Skin epidermis (tissue), 12 donors: ENCODE measurements at regions not wholly inside any gene's neighbourhood (a gene's known extent, or its start where the extent isn't known, plus 50 kb on each side); places are given as distances from the start of the nearest gene placed in this dataset.

Experiments
- H3K27ac ChIP-seq, 21 experiments: fragments of 200-600 bp; sonication (generic) in 11 of 21; one replicate each; pipeline ENCODE4 v1.5.0; 2020; ENCODE audit warnings: mild to moderate bottlenecking in 3 of 21, inconsistent platforms in 2 of 21, moderate library complexity in 2 of 21
- H3K4me3 ChIP-seq, 7 experiments: fragments of 200-600 bp; sonication (generic) in 2 of 7; one replicate each; pipeline ENCODE4 v1.5.0; 2020; ENCODE audit warnings: inconsistent platforms in 2 of 7, mild to moderate bottlenecking in 2 of 7, moderate library complexity in 1 of 7

DNA sequence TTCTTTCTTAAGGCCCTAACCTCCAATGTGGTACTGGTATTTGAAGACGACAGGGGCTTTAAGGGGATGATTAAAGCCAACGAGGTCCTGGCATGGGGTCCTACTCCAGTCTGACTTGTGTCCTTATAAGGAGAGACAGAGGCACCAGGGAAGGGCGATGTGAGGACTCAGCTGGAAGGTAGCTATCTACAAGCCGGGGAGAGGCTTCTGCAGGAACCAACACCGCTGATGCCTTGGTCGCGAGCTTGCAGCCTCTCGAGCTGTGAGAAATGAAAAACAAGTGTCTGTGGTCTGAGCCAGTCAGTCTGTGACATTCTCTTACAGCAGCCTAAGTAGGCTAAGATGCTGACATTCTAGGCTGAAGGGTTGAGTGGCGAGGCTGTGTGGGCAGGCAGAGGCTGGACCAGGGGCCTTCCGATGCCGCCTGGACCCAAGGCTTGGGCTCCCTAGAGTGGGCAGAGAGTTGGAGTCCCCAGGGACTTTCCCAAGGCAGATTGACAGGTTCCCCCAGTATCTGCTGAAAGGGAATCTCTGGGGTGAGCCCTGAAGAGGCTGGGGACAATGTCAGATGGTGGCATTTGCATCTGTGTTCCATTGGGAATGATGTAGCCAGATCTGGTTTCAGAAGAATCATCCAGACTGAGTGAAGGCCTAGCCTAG is 322.9 kb upstream of the HS6ST1 start:
- no peak overlapping the region for H3K27ac ChIP-seq
- H3K4me3 ChIP-seq: no peak overlapping the region

DNA sequence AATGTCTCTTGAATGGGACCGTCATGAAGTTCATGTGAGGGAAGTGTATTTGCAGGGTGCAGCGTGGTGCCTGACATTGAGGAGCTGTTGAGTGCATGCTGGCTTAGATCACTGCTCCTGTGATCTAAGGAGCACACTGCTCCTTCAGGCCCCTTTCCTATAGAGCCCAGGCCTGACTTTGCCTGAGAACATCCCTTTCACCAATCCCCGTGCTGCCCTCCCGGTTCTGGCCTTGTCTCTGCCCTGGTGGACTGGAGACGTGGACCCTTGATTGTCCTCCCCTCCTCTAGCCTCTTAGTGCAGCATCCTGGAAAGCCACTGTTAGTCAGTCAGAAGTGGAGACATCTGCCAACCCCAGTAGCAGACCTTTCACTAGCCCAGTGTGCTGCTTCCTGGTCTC is 323.6 kb upstream of the HS6ST1 start:
- H3K27ac ChIP-seq: no peak overlapping the region

GRCh38 chr2:128642821-128643220 is 324.2 kb upstream of the HS6ST1 start:
- Histone ChIP-seq H3K4me3 (no peak overlapping the region), H3K27ac (no peak overlapping the region)

More for the DNA sequence above, 323.6 kb upstream of the HS6ST1 start:
- no peak overlapping the region for H3K4me3 ChIP-seq

DNA sequence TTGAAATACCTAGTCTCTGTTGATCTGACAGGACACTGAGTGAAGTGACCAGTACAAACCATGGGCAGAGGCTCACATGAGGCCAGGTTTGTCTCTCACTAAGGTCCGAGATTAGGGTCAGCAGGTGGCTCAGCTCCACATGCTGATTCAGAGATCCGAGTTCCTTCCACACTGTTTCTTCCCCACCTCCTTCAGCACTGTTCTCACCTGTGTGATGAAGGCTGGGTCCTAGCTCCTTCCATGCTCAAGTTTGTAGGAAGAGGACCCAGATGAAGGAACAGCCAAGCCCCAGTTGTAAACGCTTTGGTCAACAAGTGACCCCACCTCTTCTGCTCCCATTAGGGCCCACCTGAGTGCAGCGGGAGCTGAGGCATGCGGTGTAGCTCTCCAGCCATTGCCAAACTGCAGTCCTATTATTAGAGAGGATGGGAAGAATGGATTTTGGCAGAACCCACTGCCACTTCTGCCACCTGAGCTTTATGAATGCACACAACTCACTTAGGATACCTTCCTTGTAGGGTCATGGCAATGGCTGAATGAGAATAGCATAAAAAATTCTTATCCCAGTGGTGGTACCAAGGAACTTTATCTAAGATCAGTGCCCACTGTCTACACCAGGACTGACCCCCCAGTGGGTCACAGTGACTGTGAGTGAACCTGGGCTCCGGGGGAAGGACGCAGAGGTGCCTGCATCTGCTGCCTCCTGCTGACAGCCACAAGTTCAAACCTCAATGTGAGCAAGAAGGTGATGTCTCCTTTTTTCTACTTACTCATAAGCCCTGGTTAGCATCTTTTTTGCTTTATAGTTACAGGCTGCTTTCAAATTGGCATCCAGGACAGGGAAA is 324.8 kb upstream of the HS6ST1 start:
- Histone ChIP-seq H3K4me3 (no peak overlapping the region), H3K27ac (no peak overlapping the region)

- no peak overlapping the region for H3K4me3 ChIP-seq
- H3K27ac ChIP-seq: no peak overlapping the region
Observed at GRCh38 chr2:128644156-128644555, 325.5 kb upstream of the HS6ST1 start.

GRCh38 chr2:128644718-128645256 is 326.1 kb upstream of the HS6ST1 start:
- Histone ChIP-seq H3K27ac (no peak overlapping the region), H3K4me3 (no peak overlapping the region)

DNA sequence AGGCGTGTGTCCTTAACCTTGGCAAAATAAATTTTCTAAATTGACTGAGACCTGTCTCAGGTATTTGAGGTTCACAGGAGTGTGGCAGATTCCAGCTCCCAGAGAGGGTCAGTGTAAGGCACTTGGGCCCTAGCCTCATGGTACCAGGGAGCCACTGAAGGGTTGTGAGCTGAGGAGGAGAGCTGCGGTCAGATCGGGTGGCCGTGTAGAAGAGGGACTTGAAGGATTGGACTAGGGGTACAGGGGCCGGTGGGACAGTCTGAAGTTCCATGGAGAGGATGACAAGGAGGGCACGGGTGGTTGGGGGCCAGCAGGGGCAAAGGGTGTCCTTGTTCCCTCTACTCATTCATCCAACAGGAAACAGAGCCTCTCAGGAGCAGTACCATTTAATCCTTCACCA is 327.0 kb upstream of the HS6ST1 start:
- Histone ChIP-seq H3K27ac (no peak overlapping the region), H3K4me3 (no peak overlapping the region)

DNA sequence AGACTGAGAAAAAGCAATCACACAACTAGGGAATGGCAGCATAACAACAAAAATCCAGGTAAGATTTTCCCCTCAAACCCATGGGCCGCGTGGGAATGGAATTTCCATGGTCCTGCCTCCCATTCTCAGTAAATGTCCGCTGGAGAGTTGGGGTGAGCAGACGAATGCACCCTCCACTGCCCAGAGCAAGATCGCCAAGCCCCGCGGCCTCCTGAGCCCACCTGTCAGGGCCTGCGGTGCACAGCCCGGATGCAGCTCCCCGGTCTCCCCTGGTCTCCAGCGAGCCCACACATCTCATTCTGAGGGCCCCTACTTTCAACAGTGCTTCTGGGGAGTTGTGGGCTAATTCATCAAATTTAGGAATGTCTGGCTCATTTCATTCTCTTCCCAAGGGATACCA is 327.4 kb upstream of the HS6ST1 start:
- no peak overlapping the region for H3K4me3 ChIP-seq
- H3K27ac ChIP-seq: no peak overlapping the region

DNA sequence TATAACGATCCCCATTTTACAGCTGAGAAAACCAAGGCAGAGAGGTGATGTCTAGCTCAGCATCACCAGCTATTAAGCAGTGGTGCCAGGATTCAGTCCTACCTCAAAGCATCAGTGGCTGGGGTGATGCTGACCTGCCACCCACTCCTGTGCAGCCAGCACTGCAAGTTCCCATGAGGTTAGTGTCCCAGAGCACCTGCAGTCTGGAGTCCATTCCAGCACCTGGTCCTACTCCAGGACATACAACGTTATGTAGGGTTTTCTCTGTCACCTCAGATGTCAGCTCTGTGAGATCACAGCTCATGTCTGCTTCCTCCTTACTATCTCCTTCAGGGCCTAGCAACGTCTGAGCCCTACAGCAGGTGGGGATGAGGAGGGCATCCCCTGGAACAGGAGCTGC is 328.0 kb upstream of the HS6ST1 start:
- H3K27ac ChIP-seq: no peak overlapping the region
- no peak overlapping the region for H3K4me3 ChIP-seq

DNA sequence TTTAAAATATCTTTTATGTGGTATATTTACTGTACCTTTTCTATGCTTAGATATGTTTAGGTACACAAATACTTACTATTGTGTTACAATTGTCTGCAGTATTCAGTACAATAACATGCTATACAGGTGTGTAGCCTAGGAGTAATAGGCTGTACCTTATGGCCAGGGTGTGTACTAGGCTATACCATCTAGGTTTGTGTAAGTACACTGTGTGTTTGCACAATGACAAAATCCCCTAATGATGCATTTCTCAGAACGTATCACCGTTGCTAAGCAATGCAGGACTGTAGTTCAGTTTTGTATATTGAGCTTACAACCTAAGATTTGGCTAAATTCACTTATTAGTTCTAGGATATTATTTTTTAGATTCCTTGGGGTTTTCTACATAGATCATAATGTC is 332.3 kb upstream of the HS6ST1 start:
- Histone ChIP-seq H3K4me3 (no peak overlapping the region), H3K27ac (no peak overlapping the region)

DNA sequence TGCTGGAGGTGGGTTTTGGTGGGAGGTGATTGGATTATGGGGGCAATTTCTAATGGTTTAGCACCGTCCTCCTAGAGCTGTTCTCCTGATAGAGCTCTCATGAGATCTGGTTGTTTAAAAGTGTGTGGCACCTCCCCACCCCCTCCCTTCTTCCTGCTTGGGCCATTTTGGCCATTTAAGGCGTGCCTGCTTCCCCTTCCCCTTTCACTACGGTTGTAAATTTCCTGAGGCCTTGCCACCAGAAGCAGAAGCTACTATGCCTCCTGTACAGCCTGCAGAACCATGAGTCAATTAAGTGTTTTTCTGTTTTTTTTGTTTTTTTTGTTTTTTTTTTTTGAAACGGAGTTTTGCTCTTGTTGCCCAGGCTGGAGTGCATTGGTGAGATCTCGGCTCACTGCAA is 335.7 kb upstream of the HS6ST1 start:
- H3K27ac ChIP-seq: no peak overlapping the region
- H3K4me3 ChIP-seq: no peak overlapping the region

- Histone ChIP-seq H3K27ac (no peak overlapping the region), H3K4me3 (no peak overlapping the region)
Observed at GRCh38 chr2:128660836-128661235, 342.2 kb upstream of the HS6ST1 start.

GRCh38 chr2:128661311-128661710 is 342.6 kb upstream of the HS6ST1 start:
- Histone ChIP-seq H3K27ac (no peak overlapping the region), H3K4me3 (no peak overlapping the region)

DNA sequence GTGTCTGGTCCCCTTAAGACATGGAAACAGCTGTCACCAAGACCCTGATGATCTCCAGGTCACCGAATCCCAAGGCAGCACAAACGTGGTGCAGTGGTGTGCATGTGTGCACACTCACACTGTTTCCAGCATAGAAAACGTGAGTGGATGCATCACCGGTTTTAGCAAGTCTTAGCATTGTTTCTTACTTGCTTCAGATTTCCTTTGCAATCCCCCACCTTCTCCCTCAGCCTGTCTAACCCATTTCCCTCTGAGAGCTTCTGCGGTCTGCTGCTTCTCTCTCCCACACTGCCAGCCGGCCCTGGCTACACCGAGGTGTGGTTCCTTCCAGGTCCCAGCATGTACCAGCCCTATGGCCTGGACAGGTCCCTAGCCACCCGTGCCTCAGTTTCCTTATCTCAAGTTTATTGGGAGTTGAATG is 343.4 kb upstream of the HS6ST1 start:
- H3K27ac ChIP-seq: no peak overlapping the region
- H3K4me3 ChIP-seq: no peak overlapping the region

GRCh38 chr2:128663371-128664050 is 344.8 kb upstream of the HS6ST1 start:
- Histone ChIP-seq H3K4me3 (no peak overlapping the region), H3K27ac (no peak overlapping the region)

DNA sequence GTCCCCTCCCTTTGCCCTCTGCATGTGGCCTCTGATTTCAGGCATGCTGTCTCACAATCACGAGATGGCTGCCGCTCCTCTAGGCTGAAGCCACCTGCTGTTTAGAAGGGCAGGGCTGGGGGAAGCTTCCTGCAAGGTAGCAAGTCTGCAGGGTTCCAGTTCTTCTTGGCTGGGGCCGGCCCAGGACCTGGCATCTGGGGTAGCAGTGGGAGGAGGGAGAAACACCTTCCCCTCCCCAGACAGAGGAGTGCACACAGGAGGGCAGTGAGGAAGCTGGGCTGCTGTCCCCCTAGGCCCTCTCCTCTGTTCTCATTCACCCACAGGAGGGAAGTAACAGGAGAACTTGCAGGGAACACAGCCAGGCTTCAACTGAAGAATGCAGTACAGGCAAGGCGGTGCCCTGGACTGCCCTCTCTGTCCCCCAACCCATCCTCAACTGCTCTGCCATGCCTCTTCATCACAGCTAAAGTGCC is 345.9 kb upstream of the HS6ST1 start:
- no peak overlapping the region for H3K27ac ChIP-seq
- no peak overlapping the region for H3K4me3 ChIP-seq

DNA sequence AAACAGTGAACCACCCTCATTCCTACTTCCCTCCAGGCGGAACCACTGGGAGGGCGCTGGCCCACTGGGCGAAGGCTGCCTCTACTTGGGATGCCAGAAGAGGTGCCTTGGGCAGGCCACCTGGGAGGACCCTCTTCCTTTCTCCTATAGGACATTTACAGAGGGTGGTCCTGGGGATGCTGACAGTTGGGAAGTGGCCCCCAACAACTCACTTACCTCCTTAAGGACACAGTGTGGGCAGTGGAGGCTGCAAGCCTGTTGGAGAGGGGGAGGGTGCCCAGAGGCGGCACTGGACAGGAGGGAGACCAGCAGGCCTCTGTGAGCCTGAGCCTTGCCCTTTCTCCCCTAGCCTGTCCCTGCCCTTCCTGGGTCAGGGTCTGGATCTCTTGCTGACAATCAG is 346.4 kb upstream of the HS6ST1 start:
- Histone ChIP-seq H3K27ac (no peak overlapping the region), H3K4me3 (no peak overlapping the region)

DNA sequence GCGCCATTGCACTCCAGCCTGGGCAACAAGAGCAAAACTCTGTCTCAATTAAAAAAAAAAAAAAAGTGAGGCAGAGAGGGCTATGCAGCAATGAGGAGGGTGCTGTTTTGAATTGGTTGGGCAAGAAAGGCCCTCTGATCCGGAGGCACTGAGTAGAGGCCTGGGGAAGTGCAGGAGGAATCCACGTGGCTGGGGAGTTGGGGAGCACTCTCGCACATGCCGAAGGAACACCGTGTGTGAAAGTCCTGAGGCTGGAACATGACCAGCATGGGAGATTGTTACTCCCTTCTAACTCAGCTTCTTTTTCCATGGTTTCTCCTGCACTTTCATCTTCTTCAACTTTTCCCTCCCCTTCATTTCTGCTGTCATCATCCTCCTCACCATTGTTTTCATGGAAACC is 347.9 kb upstream of the HS6ST1 start:
- no peak overlapping the region for H3K4me3 ChIP-seq
- no peak overlapping the region for H3K27ac ChIP-seq

DNA sequence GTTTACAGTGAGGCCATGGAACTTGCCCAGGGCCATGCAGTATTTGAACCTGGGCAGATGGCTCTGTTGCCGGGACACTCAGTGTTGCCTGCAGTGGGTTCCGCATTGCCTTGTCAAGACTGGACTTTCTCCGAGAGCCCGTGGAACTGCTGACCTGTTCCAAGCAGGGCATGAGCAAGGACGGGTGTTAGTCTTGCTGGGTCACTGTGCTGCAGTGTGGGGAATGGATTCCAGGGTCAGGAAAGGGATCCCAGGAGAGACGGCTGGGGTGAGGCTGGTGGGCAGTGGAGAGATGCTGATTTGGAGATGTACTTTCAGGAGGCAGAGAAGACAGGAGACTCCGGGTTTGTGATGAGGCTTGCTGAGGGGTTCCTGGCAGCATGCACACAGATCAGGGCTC is 348.7 kb upstream of the HS6ST1 start:
- H3K27ac ChIP-seq: no peak overlapping the region
- H3K4me3 ChIP-seq: no peak overlapping the region

DNA sequence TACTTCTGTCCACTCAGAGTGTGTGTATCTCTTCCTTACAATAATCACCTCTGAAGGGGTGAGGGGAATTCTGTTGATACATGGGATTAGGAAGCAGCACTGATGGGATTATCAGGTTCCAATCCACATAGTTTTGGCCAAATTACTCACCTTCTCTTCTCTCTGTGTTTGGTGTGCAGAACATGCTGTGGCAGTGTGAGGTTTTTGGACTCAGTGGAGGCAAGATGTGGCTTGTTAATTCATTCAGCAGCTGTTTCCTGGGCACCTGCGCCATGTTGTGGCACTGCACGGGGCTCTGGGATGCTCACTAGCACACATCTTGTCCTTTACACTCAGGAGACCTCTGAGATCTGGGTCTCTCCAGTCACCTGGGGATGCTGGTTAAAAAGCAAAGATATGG is 350.3 kb upstream of the HS6ST1 start:
- Histone ChIP-seq H3K4me3 (no peak overlapping the region), H3K27ac (no peak overlapping the region)

DNA sequence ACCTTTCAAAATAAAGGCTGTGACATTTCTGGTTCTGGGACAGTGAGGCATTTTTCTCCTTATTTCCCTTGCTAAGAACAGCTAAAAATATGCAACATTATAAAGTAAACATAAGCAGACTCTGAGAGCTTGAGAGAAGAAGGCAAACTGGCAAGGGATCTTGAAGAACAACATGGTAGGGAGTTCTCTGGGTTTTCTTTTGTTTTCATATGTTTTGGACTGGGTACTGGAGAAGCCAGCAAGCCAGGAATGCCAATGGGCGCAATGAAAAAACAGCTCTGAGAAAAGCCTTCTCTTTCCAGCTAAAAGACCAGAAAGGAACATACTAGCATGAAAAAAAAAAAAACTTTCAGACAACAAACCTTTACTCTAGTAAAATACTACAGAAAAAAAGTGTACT is 351.4 kb upstream of the HS6ST1 start:
- H3K4me3 ChIP-seq: no peak overlapping the region
- H3K27ac ChIP-seq: no peak overlapping the region
